ENCODE measurements at regions not wholly inside any gene's neighbourhood (a gene's known extent, or its start where the extent isn't known, plus 50 kb on each side); places are given as distances from the start of the nearest gene placed in this dataset.
"Not testable (repeated sequence)": the region's sequence is repeated elsewhere in the genome, so short reads cannot be mapped to it uniquely, and the experiment has no call there.

DNA sequence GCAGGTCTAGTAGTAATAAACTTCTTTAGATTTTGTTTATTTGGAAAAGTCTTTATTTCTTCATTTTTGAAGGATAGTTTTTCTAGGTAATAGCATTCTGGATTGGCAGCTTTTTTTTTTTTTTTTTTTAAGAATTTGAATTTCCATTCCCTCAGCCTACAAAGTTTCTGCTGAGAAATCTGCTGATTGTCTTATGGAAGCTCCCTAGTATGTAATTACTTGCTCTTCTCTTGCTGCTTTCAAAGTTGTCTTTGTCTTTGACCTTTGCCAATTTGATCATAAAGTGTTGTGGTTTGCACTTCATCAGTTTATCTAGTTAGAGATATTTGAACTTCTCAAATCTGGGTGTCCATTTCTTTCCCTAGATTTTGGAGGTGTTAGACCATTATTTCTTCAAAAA, 82.2 kb upstream of the GMDS start:
- no peak for DNase-seq (ENCODE audit: extremely low read depth, low read depth, low spot score)

DNA sequence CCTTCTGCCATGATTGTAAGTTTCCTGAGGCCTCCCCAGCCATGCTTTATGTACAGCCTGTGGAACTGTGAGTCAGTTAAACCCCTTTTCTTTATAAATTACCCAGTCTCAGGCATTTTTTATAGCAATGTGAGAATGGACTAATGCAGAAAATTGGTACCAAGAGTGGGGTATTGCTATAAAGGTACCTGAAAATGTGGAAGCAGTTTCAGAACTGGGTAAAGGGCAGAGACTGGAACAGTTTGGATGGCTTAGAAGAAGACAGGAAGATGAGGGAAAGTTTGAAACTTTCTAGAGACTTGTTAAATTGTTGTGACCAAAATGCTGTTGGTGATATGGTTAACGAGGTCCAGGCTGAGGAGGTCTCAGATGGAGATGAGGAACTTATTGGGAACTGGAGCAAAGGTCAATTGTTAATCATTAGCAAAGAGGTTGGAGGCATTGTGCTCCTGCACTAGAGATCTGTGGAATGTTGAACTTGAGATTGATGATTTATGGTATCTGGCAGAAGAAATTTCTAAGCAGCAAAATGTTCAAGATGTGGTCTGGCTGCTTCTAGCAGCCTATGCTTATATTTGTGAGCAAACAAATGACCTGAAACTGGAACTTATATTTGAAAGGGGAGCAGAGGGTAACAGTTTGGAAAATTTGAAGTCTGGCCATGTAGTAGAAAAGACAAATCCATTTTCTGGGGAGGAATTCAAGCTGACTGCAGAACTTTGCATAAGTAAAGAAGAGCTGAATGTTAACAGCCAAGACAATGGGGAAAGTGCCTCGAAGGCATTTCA, 79.0 kb upstream of the GMDS start:
- DNase-seq (ENCODE audit: extremely low read depth, low read depth, low spot score): no peak

DNA sequence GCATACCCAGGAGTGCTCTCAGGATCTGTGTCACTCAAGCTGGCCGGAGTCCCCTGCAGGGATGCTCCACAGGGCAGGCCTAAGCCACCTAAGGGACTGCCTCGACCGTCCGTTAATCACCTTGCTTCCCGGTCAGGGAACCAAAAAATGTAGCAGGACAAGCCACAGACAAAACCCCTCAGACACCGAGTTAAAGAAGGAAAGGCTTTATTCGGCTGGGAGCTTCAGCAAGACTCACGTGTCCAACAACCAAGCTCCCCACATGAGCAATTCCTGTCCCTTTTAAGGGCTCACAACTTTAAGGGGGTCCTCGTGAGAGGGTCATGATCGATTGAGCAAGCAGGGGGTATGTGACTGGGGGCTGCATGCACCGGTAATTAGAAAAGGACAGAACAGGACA, 72.1 kb upstream of the GMDS start:
- not testable (repeated sequence) for DNase-seq (ENCODE audit: extremely low read depth, low read depth, low spot score)

DNA sequence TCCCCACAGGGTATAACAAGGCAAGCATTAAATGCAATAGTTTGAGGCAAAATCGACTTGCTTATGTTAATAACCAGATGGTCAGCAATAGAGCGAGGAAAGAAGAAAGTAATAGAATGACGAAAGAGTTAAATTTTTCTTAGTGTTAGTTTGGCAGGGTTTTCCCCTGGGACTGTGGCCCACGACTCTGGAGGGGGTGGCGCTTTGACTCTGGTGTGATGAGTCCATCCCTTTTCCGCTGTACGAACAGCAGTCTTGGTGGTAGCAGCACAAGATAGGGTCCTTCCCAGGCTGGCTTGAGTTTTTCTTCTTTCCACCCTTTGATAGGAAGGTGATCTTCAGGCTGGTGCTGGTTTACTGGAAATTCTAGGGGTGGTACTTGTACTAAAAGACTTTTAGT, 69.2 kb upstream of the GMDS start:
- DNase-seq (ENCODE audit: extremely low read depth, low read depth, low spot score): no peak

DNA sequence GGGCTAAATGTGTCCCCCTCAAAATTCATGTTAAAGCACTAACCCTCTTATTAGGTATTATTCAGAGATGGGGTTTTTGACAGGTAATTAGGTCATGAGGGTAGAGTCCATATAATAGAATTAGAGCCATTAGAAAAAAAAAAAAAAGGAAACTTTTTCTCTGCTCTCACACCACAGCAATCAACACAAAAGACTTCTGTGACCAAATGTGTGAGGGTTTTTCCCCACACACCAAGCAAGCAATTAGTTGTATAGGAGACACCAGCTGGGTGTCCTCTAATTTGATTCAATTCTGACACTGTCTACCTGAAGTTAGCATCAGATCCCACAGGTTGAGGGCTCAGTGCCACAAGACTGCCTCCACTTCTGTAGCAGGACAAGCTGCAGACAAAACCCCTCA, 64.6 kb upstream of the GMDS start:
- no peak for DNase-seq (ENCODE audit: extremely low read depth, low read depth, low spot score)

DNA sequence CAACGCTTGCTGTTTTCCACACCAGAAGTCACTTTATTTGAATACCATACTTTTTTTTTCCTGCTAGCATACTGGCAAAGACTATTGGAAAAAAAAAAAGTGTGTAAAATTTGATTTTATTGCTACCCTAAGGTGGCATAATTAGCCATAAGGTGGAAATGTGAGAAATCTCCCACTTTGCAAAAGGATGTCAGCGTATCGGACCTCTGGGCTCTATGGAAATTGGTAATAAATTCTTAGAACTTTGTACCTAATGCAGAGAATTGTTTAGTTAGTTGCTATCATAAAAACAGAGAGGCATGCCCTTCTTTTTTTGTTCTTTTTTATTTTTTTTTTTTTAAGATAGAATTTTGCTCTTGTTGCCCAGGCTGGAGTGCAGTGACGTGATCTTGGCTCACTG, 63.7 kb upstream of the GMDS start:
- DNase-seq (ENCODE audit: extremely low read depth, low read depth, low spot score): no peak

DNA sequence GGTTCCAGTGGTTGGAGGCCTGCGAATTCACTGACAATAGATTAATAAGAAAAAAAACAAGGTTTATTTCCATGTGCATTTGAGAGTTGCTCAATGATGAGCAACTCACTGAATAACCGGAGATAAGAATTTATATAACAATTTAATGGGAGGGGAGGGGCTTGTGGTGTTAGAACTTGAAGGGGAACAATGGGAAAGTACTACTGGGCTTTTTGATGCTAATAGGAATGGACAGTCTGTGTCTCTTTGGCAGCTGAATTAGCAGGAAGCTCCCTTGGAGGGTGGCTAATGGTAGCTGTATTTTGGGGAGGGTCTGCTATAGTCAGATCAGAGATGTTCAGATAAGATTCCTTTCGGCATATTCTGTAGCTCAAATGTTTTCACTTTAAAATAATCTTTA, 62.4 kb upstream of the GMDS start:
- DNase-seq (ENCODE audit: extremely low read depth, low read depth, low spot score): no peak

DNA sequence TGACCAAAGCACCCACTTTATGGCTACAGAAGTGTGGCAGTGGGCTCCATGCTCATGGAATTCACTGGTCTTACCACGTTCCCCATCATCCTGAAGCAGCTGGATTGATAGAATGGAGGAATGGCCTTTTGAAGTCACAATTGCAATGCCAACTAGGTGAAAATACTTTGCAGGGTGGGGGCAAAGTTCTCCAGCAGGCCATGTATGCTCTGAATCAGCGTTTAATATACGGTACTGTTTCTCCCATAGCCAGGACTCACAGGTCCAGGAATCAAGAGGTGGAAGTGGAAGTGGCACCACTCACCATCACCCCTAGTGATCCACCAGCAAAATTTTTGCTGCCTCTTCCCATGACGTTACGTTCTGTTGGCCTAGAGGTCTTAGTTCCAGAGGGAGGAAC, 60.5 kb upstream of the GMDS start:
- no peak for DNase-seq (ENCODE audit: extremely low read depth, low read depth, low spot score)

DNA sequence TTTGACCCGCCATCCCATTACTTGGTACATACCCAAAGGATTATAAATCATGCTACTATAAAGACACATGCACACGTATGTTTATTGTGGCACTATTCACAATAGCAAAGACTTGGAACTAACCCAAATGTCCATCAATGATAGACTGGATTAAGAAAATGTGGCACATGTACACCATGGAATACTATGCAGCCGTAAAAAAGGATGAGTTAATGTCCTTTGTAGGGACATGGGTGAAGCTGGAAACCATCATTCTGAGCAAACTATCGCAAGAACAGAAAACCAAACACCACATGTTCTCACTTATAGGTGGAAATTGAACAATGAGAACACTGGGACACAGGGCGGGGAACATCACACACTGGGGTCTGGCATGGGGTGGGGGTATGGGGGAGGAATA, 57.1 kb upstream of the GMDS start:
- DNase-seq (ENCODE audit: extremely low read depth, low read depth, low spot score): not testable (repeated sequence)

DNA sequence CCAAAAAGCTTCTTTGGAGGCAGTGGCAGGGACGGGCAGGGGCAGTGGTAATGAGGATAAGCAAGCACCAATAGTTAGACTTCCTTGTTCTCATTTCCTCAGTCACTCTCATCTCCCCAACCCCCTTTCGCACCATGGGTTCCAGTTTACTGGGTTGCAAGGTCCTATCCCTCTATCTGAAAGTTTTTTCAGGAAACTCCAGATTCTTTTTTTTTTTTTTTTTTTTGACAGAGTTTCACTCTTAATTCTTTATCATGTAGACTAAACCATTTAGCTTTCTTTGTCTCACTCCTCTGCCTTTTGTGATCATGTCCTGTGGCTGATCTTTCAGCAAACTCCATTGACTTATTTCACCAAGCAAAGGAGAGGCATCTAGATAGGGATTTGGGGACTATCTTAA, 51.4 kb upstream of the GMDS start:
- DNase-seq (ENCODE audit: extremely low read depth, low read depth, low spot score): no peak
